ENCODE measurements at regions not wholly inside any gene's neighbourhood (a gene's known extent, or its start where the extent isn't known, plus 50 kb on each side); places are given as distances from the start of the nearest gene placed in this dataset.
"Not testable (repeated sequence)": the region's sequence is repeated elsewhere in the genome, so short reads cannot be mapped to it uniquely, and the experiment has no call there.

GRCh38 chr9:78882481-78882880, 585.6 kb downstream of the PSAT1 start:
- no peak for DNase-seq

- DNase-seq = no peak
Measured at GRCh38 chr9:78884611-78885150, 587.8 kb downstream of the PSAT1 start.

GRCh38 chr9:78892182-78892581, 595.3 kb downstream of the PSAT1 start:
- no peak for DNase-seq

- no peak for DNase-seq
Measured at GRCh38 chr9:78892769-78893168, 595.8 kb downstream of the PSAT1 start.

GRCh38 chr9:78893774-78894401, 597.0 kb downstream of the PSAT1 start:
- DNase-seq = no peak

- DNase-seq = no peak
Measured at GRCh38 chr9:78896479-78896878, 599.6 kb downstream of the PSAT1 start.

GRCh38 chr9:78898234-78898633, 601.3 kb downstream of the PSAT1 start:
- no peak for DNase-seq

- DNase-seq = no peak
Measured at GRCh38 chr9:78899006-78899405, 602.1 kb downstream of the PSAT1 start.

- no peak for DNase-seq
Measured at GRCh38 chr9:78900500-78900899, 603.6 kb downstream of the PSAT1 start.

GRCh38 chr9:78902051-78902450, 605.1 kb downstream of the PSAT1 start:
- no peak for DNase-seq

- DNase-seq = no peak
Measured at GRCh38 chr9:78903581-78903980, 606.7 kb downstream of the PSAT1 start.

- no peak for DNase-seq
Measured at GRCh38 chr9:78904686-78905085, 607.8 kb downstream of the PSAT1 start.

- DNase-seq = no peak
Measured at GRCh38 chr9:78905387-78905786, 608.5 kb downstream of the PSAT1 start.

- DNase-seq = no peak
Measured at GRCh38 chr9:78905986-78906755, 609.2 kb downstream of the PSAT1 start.

- DNase-seq = no peak
Measured at GRCh38 chr9:78909566-78909965, 612.6 kb downstream of the PSAT1 start.

GRCh38 chr9:78916884-78917283, 620.0 kb downstream of the PSAT1 start:
- not testable (repeated sequence) for DNase-seq

GRCh38 chr9:78918976-78919375, 622.1 kb downstream of the PSAT1 start:
- no peak for DNase-seq

GRCh38 chr9:78919701-78920100, 622.8 kb downstream of the PSAT1 start:
- no peak for DNase-seq

- DNase-seq = no peak
Measured at GRCh38 chr9:78921341-78921740, 624.4 kb downstream of the PSAT1 start.

- no peak for DNase-seq
Measured at GRCh38 chr9:78923966-78924659, 627.2 kb downstream of the PSAT1 start.

- no peak for DNase-seq
Measured at GRCh38 chr9:78927099-78927940, 630.4 kb downstream of the PSAT1 start.

- no peak for DNase-seq
Measured at GRCh38 chr9:78928625-78929405, 631.9 kb downstream of the PSAT1 start.

Data from NCI-H774 (cell line).